HT-29 (cell line): ENCODE measurements at regions not wholly inside any gene's neighbourhood (a gene's known extent, or its start where the extent isn't known, plus 50 kb on each side); places are given as distances from the start of the nearest gene placed in this dataset.

ENCODE experiments used
- DNase-seq: peaks from one replicate; pipeline ENCODE4 v3.0.0-alpha.2; 2015; ENCODE audit warnings: low spot score

GRCh38 chrX:49773993-49774392, 55.1 kb upstream of the PAGE4 start:
- no peak for DNase-seq

GRCh38 chrX:49767236-49767635, 61.9 kb upstream of the PAGE4 start:
- DNase-seq = no peak

- no peak for DNase-seq
Measured at GRCh38 chrX:49762175-49762720, 66.5 kb upstream of the PAGE1 start.

DNA sequence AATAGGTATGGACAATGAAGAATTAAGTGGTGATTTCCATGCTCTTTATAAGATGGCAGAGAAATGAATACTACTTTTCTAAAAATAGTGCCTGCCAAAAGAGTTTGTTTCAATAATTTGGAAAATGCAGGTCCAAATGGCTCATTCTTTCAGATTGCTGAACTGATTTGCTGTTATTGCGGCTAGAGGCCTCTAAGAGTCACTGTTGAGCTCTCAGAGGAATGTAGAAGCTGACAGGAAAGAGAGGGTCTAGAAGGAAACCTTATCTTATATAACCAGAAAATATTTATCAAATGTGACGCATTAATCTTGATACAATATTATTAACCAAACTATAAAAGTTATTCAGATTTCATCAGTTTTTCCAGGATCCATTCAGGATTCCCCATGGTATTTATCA, 65.7 kb upstream of the PAGE1 start:
- DNase-seq = peak; percentile 20

DNA sequence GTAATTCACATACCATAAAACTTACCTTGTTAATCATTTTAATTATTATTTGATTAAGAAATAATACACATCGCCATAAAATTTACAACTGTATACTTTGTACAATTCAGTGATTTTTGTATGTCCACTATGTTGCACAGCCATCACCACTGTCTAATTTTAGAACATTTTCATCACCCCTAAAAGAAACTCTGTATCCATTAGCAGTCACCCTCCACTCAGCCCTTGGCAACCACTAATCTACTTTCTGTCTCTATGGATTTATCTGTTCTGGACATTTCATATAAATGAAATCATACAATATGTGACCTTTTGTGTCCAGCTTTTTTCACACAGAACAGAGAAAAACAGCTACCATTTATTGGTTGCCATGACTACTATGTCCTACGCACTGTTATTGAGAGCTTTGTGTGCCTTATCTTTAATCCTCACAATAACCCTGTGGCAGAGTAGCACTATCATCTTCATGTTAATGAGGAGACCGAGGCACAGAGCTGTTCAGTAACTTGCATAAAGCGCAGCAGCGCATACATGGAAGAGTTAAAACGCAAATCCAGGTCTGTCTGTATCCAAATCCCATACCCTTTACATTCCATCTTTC, 64.6 kb upstream of the PAGE1 start:
- no peak for DNase-seq

- DNase-seq = no peak
Measured at GRCh38 chrX:49756692-49757091, 60.9 kb upstream of the PAGE1 start.

- peak; percentile 66 for DNase-seq
Measured at GRCh38 chrX:49754233-49754857, 58.6 kb upstream of the PAGE1 start.

- no peak for DNase-seq
Measured at GRCh38 chrX:49753691-49754090, 57.9 kb upstream of the PAGE1 start.

DNA sequence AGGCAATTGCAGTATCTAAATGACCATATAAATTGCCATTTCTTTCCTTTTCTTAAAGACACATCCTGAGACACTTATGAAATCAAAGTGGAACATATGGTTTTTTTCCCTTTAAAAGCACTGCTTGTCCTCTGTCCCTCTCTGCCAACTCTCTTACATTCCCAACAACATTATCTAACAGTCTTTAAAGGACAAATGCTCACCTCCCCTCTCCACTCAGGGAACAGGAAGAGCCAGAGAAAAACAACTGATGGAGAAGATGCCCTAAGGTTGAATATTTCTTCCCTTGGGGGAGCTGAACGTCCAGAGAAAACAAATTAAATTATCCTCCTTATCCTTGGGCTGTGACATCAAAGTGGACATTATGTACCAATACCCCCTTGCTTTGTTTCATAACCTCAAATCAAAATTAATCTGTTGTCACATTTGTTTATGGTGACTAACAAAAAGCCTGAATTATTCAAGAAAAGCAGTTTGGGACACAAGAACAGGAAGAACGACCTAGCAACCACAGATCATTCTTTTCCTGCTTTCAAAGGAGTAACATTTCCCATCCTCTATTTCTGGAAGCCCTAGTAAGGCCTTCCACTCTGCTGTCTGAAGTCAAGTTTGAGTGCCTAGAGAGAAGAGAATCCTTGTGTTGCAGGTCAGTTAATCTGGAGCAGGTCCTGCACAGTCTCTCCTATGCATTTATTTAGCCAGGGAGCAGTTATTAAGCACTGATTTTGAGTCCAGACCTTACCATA, 52.6 kb upstream of the PAGE1 start:
- no peak for DNase-seq

DNA sequence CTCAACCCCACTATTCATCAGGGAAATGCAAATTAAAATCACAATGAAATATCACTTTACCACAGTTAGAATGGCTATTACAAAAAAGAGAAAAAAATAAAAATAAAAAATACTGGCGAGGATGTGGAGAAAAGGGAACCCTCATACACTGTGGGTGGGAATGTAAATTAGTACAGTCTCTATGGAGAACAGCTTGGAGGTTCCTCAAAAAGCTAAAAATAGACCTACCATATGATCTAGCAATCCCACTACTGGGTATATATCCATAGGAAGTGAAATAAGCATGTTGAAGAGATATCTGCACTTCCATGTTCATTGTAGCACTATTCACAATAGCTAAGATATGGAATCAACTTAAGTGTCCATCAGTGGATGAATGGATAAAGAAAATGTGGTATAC, 50.5 kb upstream of the PAGE1 start:
- no peak for DNase-seq
